OCI-LY7 (cell line): ENCODE measurements at regions not wholly inside any gene's neighbourhood (a gene's known extent, or its start where the extent isn't known, plus 50 kb on each side); places are given as distances from the start of the nearest gene placed in this dataset.

ENCODE experiments used
- EZH2phosphoT487 ChIP-seq: fragments of 200-600 bp; sonication (generic); IDR thresholded peaks from 2 replicates; pipeline ENCODE4 v1.6.1; 2018; ENCODE audit warnings: low read depth, borderline replicate concordance, mild to moderate bottlenecking, mixed run types, antibody characterized with exemption, low read length, moderate library complexity, mixed read lengths
- TF ChIP-seq, protein P1 (sequence below): fragments of 200-600 bp; sonication (generic); conservative IDR thresholded peaks from 2 replicates; pipeline ENCODE4 v1.5.1; 2014; ENCODE audit warnings: mild to moderate bottlenecking, antibody characterized with exemption, low read length, moderate library complexity, mixed read lengths

- TF ChIP-seq, protein P1, sequence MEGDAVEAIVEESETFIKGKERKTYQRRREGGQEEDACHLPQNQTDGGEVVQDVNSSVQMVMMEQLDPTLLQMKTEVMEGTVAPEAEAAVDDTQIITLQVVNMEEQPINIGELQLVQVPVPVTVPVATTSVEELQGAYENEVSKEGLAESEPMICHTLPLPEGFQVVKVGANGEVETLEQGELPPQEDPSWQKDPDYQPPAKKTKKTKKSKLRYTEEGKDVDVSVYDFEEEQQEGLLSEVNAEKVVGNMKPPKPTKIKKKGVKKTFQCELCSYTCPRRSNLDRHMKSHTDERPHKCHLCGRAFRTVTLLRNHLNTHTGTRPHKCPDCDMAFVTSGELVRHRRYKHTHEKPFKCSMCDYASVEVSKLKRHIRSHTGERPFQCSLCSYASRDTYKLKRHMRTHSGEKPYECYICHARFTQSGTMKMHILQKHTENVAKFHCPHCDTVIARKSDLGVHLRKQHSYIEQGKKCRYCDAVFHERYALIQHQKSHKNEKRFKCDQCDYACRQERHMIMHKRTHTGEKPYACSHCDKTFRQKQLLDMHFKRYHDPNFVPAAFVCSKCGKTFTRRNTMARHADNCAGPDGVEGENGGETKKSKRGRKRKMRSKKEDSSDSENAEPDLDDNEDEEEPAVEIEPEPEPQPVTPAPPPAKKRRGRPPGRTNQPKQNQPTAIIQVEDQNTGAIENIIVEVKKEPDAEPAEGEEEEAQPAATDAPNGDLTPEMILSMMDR, result no peak
- TF ChIP-seq EZH2phosphoT487, result no peak
Observed at GRCh38 chr16:54842743-54843423, 87.8 kb upstream of the IRX5 start.
